Caco-2 (cell line): ENCODE measurements at regions not wholly inside any gene's neighbourhood (a gene's known extent, or its start where the extent isn't known, plus 50 kb on each side); places are given as distances from the start of the nearest gene placed in this dataset.

Experiments used
- BruUV-seq: library from RNA; stranded (reverse); fragments of 400-500 nt; replicated peaks from 2 replicates; lab custom pipeline; 2021; lab: Mats Ljungman, UMichigan
- CTCF ChIA-PET: fragments of 300-600 bp; sonication (Branson Sonifier 250); formaldehyde crosslinking; loops from one replicate; lab custom pipeline; 2022; ENCODE audit warnings: antibody characterized with exemption; lab: Charles Lee
- POLR2A ChIA-PET: fragments of 300-600 bp; sonication (Branson Sonifier 250); formaldehyde crosslinking; loops from one replicate; lab custom pipeline; 2022; ENCODE audit warnings: antibody characterized with exemption; lab: Charles Lee
- DNase-seq, 2 experiments: peaks; one replicate each; pipeline versions ENCODE4 v3.0.0 to v3.0.0-alpha.2; 2020 to 2022
- H3K27me3 ChIP-seq: replicated peaks from 2 replicates; pipeline ENCODE4 v1.6.0; 2011; ENCODE audit warnings: low read length; ENCODE audit not compliant: control insufficient read depth, insufficient read depth
- H3K36me3 ChIP-seq: 2 replicates; pipeline ENCODE4 v1.5.1; 2011; ENCODE audit warnings: low read length; ENCODE audit not compliant: control insufficient read depth, insufficient read depth
- H3K4me1 ChIP-seq: fragments of 250-450 bp; sonication (Bioruptor Pico); 2 replicates; pipeline ENCODE4 v1.5.1; 2020; ENCODE audit warnings: mild to moderate bottlenecking
- H3K4me3 ChIP-seq: 2 replicates; pipeline ENCODE4 v1.5.1; 2011; ENCODE audit warnings: low read depth, mild to moderate bottlenecking, control low read depth, low read length
- H3K9me3 ChIP-seq: fragments of 250-450 bp; sonication (Bioruptor Pico); 2 replicates; pipeline ENCODE4 v1.5.1; 2020; ENCODE audit warnings: mild to moderate bottlenecking, moderate library complexity
- H3K27ac Mint-ChIP-seq: one replicate; pipeline ENCODE4 v1.8.0; 2022; ENCODE audit warnings: mixed read lengths; ENCODE audit not compliant: unreplicated experiment
- H3K27me3 Mint-ChIP-seq: one replicate; pipeline ENCODE4 v1.8.0; 2022; ENCODE audit warnings: mixed read lengths; ENCODE audit not compliant: insufficient read depth, unreplicated experiment
- H3K36me3 Mint-ChIP-seq: one replicate; pipeline ENCODE4 v1.8.0; 2022; ENCODE audit warnings: mild to moderate bottlenecking, mixed read lengths; ENCODE audit not compliant: insufficient read depth, unreplicated experiment
- H3K4me1 Mint-ChIP-seq: one replicate; pipeline ENCODE4 v1.8.0; 2022; ENCODE audit warnings: low read depth, mixed read lengths; ENCODE audit not compliant: unreplicated experiment
- H3K4me3 Mint-ChIP-seq: one replicate; pipeline ENCODE4 v1.8.0; 2022; ENCODE audit warnings: mild to moderate bottlenecking, moderate library complexity, mixed read lengths; ENCODE audit not compliant: unreplicated experiment
- H3K9me3 Mint-ChIP-seq: one replicate; pipeline ENCODE4 v1.8.0; 2022; ENCODE audit warnings: mixed read lengths; ENCODE audit not compliant: unreplicated experiment
- CTCF ChIP-seq, 2 experiments: fragments of 200-600 bp in 1 of 2; IDR thresholded peaks; 1 replicate in 1 of 2; 2 replicates in 1 of 2; pipeline versions ENCODE4 v1.5.1 to v1.8.0; 2011 to 2022; ENCODE audit warnings: antibody characterized with exemption in 1 of 2, control low read depth in 1 of 2, inconsistent platforms in 1 of 2, low read depth in 1 of 2, low read length in 1 of 2, mild to moderate bottlenecking in 1 of 2, moderate library complexity in 1 of 2; ENCODE audit not compliant: insufficient read depth in 1 of 2, severe bottlenecking in 1 of 2, unreplicated experiment in 1 of 2
- intact Hi-C: fragments of 100-400 bp; cut with micrococcal nuclease; formaldehyde crosslinking; loops from one replicate; pipeline ENCODE4 v1.10.0; 2022; ENCODE audit not compliant: unreplicated experiment

GRCh38 chr5:6280425-6281100 is 97.8 kb downstream of the MED10 start:
- ChIA-PET CTCF (interaction anchor here (0.6 kb wide), 1 partner anchor 11 kb away, joined by 3 read pairs; no protein-coding TSS in a partner anchor), POLR2A (no interaction called here)
- no peak overlapping the region for H3K27ac Mint-ChIP-seq
- H3K9me3 Mint-ChIP-seq, result no peaks in the 10 kb centered on the region
- intact Hi-C loops, result no loop called here
- no TSS peak for BruUV-seq
- TF ChIP-seq CTCF (IDR thresholded peaks at IDR 0.05; ENCODE audit: insufficient read depth in 1 of 2, low read depth in 1 of 2, low read length in 1 of 2, severe bottlenecking in 1 of 2, unreplicated experiment in 1 of 2), result no peak
- Histone ChIP-seq H3K4me3 (no peak overlapping the region), H3K4me1 (no peaks in the 10 kb centered on the region), H3K36me3 (no peaks in the 10 kb centered on the region), H3K9me3 (no peaks in the 10 kb centered on the region), H3K27me3 (no peaks in the 10 kb centered on the region; the same call in 1 of the 2 replicates)
- DNase-seq, result no peak
- no peaks in the 10 kb centered on the region for H3K36me3 Mint-ChIP-seq
- no peaks in the 10 kb centered on the region for H3K4me1 Mint-ChIP-seq
- peaks cover 15% of the 10 kb centered on the region for H3K27me3 Mint-ChIP-seq
- H3K4me3 Mint-ChIP-seq, result no peak overlapping the region

GRCh38 chr5:6279607-6280006 is 98.7 kb downstream of the MED10 start:
- no peak overlapping the region for H3K27ac Mint-ChIP-seq
- no TSS peak for BruUV-seq
- no peaks in the 10 kb centered on the region; the same call in 1 of the 2 replicates for H3K27me3 ChIP-seq
- no peak for TF ChIP-seq CTCF (IDR thresholded peaks at IDR 0.05; ENCODE audit: insufficient read depth in 1 of 2, low read depth in 1 of 2, low read length in 1 of 2, severe bottlenecking in 1 of 2, unreplicated experiment in 1 of 2)
- H3K4me1 Mint-ChIP-seq, result no peaks in the 10 kb centered on the region
- ChIA-PET CTCF (no interaction called here), POLR2A (no interaction called here)
- no peaks in the 10 kb centered on the region for H3K9me3 Mint-ChIP-seq
- no peaks in the 10 kb centered on the region for H3K36me3 ChIP-seq
- H3K36me3 Mint-ChIP-seq, result no peaks in the 10 kb centered on the region
- H3K4me3 ChIP-seq, result no peak overlapping the region
- no peaks in the 10 kb centered on the region for H3K4me1 ChIP-seq
- H3K4me3 Mint-ChIP-seq, result no peak overlapping the region
- DNase-seq, result no peak
- intact Hi-C loops, result loop anchor here (10.0 kb wide), 1 partner anchor 785 kb away; no protein-coding TSS in a partner anchor
- H3K9me3 ChIP-seq, result no peaks in the 10 kb centered on the region
- peaks cover 17% of the 10 kb centered on the region for H3K27me3 Mint-ChIP-seq

- H3K27ac Mint-ChIP-seq, result no peak overlapping the region
Measured at GRCh38 chr5:6274846-6275543, 103.4 kb downstream of the MED10 start.

More at GRCh38 chr5:6274846-6275543, 103.4 kb downstream of the MED10 start:
- POLR2A ChIA-PET, result no interaction called here
- no peak overlapping the region for H3K4me3 ChIP-seq
- no peaks in the 10 kb centered on the region; the same call in 1 of the 2 replicates for H3K27me3 ChIP-seq
- H3K9me3 Mint-ChIP-seq, result no peaks in the 10 kb centered on the region
- H3K36me3 ChIP-seq, result no peaks in the 10 kb centered on the region
- CTCF ChIA-PET, result no interaction called here
- no peak overlapping the region for H3K4me3 Mint-ChIP-seq
- BruUV-seq, result no TSS peak
- H3K9me3 ChIP-seq, result no peaks in the 10 kb centered on the region
- intact Hi-C loops, result loop anchor here (10.0 kb wide), 1 partner anchor 780 kb away; no protein-coding TSS in a partner anchor
- H3K27me3 Mint-ChIP-seq, result peaks cover 14% of the 10 kb centered on the region
- TF ChIP-seq CTCF (IDR thresholded peaks at IDR 0.05; ENCODE audit: insufficient read depth in 1 of 2, low read depth in 1 of 2, low read length in 1 of 2, severe bottlenecking in 1 of 2, unreplicated experiment in 1 of 2), result no peak
- no peaks in the 10 kb centered on the region for H3K4me1 Mint-ChIP-seq
- DNase-seq, result no peak
- H3K36me3 Mint-ChIP-seq, result no peaks in the 10 kb centered on the region
- H3K4me1 ChIP-seq, result no peaks in the 10 kb centered on the region
